AG09319 (cell line): ENCODE measurements at regions not wholly inside any gene's neighbourhood (a gene's known extent, or its start where the extent isn't known, plus 50 kb on each side); places are given as distances from the start of the nearest gene placed in this dataset.
A peak's percentile ranks its signal among the peaks of the same experiment; 100 is the strongest.
"Not testable (repeated sequence)": the region's sequence is repeated elsewhere in the genome, so short reads cannot be mapped to it uniquely, and the experiment has no call there.

Source experiments
- DNase-seq: peaks from one replicate; pipeline ENCODE4 v3.0.0-alpha.2; 2010; ENCODE audit warnings: low read depth; ENCODE audit errors: extremely low read depth
- TF ChIP-seq, protein P1 (sequence below): IDR thresholded peaks from 2 replicates; pipeline ENCODE4 v1.5.1; 2011; ENCODE audit warnings: low read depth, mild to moderate bottlenecking, inconsistent platforms, low read length, moderate library complexity

- TF ChIP-seq, protein P1, sequence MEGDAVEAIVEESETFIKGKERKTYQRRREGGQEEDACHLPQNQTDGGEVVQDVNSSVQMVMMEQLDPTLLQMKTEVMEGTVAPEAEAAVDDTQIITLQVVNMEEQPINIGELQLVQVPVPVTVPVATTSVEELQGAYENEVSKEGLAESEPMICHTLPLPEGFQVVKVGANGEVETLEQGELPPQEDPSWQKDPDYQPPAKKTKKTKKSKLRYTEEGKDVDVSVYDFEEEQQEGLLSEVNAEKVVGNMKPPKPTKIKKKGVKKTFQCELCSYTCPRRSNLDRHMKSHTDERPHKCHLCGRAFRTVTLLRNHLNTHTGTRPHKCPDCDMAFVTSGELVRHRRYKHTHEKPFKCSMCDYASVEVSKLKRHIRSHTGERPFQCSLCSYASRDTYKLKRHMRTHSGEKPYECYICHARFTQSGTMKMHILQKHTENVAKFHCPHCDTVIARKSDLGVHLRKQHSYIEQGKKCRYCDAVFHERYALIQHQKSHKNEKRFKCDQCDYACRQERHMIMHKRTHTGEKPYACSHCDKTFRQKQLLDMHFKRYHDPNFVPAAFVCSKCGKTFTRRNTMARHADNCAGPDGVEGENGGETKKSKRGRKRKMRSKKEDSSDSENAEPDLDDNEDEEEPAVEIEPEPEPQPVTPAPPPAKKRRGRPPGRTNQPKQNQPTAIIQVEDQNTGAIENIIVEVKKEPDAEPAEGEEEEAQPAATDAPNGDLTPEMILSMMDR, result no peak; the same call in 1 of the 2 replicates
- no peak for DNase-seq
These were observed 326.5 kb downstream of the FLRT2 start for GRCh38 chr14:85856430-85856829.

- DNase-seq, result peak; percentile 23
- TF ChIP-seq, protein P1, result no peak
These were observed 324.1 kb downstream of the FLRT2 start for GRCh38 chr14:85853996-85854526.

GRCh38 chr14:85852906-85853305, 323.0 kb downstream of the FLRT2 start:
- no peak for DNase-seq
- TF ChIP-seq, protein P1, result no peak

GRCh38 chr14:85852123-85852522, 322.2 kb downstream of the FLRT2 start:
- not testable (repeated sequence) for DNase-seq

DNA sequence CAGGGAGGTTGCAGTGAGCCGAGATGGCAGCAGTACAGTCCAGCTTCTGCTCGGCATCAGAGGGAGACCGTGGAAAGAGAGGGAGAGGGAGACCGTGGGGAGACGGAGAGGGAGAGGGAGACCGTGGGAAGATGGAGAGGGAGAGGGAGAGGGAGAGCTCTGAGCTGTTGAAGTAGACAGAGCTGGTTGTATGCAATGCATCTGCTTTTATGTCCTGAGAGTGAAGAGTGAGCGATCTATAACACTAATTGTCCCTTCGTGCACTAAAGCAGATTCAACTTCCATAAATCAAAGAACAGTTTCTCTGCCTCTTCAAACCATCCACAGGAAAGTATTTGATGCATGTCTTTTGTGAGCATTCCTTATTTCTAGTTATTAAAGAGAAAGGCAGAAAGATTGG, 300.6 kb downstream of the FLRT2 start:
- DNase-seq, result not testable (repeated sequence)

DNA sequence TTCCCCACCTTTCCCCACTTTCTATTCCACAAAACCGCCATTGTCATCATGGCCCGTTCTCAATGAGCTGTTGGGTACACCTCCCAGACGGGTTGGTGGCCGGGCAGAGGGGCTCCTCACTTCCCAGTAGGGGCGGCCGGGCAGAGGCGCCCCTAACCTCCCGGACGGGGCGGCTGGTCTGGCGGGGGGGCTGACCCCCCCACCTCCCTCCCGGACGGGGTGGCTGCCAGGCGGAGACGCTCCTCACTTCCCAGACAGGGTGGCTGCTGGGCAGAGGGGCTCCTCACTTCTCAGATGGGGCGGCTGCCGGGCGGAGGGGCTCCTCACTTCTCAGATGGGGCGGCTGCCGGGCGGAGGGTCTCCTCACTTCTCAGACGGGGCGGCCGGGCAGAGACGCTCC, 299.7 kb downstream of the FLRT2 start:
- DNase-seq, result not testable (repeated sequence)

DNA sequence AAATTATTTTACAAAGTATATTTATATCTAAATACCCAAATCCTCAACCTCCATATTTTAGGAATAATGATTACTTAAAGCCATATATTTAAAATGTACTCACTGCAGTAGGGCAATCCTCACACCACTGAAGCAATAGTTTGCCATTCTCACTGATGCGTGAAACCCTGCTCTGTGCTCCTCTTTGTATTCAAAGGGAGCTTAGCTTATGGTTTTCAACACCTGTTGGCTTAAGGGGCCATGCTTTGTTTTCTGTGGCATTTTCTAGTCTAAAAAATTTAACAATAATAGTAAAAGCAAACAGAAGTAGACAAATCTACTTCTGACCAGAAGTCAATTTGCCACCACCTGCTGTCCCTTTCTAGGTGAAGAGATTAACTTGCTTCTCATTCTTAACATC, 294.6 kb downstream of the FLRT2 start:
- no peak for DNase-seq

DNA sequence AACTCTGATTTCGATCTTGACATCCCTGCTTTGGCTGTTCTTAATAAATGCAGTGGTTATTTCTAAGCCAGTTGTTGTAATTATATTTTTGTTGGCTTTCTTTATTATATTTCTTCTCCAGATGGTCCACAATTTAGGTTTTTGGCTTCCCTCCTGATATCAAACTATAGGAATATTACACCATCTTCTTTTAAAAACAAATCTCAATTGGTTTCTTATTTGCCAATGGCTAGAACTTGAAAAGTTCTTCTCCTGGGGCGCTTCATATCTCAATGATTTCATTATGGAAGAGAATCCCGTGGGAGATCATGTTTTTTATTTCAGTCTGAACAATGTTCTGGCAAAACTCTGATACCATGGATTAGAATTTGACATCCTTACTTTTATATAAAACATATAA, 292.3 kb downstream of the FLRT2 start:
- TF ChIP-seq, protein P1, result no peak
- no peak for DNase-seq

More for the DNA sequence above, 294.6 kb downstream of the FLRT2 start:
- TF ChIP-seq, protein P1, result no peak

- TF ChIP-seq, protein P1, result no peak
- no peak for DNase-seq
These were observed 287.5 kb downstream of the FLRT2 start for GRCh38 chr14:85817430-85817829.
